Suprapubic skin (tissue), 4 donors: ENCODE measurements at regions not wholly inside any gene's neighbourhood (a gene's known extent, or its start where the extent isn't known, plus 50 kb on each side); places are given as distances from the start of the nearest gene placed in this dataset.

Experiments
- CTCF ChIP-seq, 2 donors: fragments of 200-600 bp in 1 of 2; fragments of 450-650 bp in 1 of 2; sonication (generic) in 1 of 2; IDR thresholded peaks; one replicate each; pipeline ENCODE4 v1.5.1; 2016 to 2019; ENCODE audit warnings: antibody characterized with exemption in 2 of 2, mild to moderate bottlenecking in 1 of 2, moderate library complexity in 1 of 2
- EP300 ChIP-seq: sonication (generic); formaldehyde crosslinking; IDR thresholded peaks from one replicate; pipeline ENCODE4 v1.6.1; 2017; ENCODE audit warnings: antibody characterized with exemption
- POLR2AphosphoS5 ChIP-seq, 3 donors: sonication (generic); formaldehyde crosslinking; IDR thresholded peaks; one replicate each; pipeline ENCODE4 v1.6.1; 2017; ENCODE audit warnings: antibody characterized with exemption in 3 of 3

GRCh38 chr13:79791471-79792042 is 310.6 kb downstream of the NDFIP2 start:
- no peak for TF ChIP-seq POLR2AphosphoS5 (IDR thresholded peaks at IDR 0.05)
- TF ChIP-seq EP300: no peak
- TF ChIP-seq CTCF (IDR thresholded peaks at IDR 0.05): no peak
